HEK293T (cell line): ENCODE measurements at regions not wholly inside any gene's neighbourhood (a gene's known extent, or its start where the extent isn't known, plus 50 kb on each side); places are given as distances from the start of the nearest gene placed in this dataset.

Experiments used
- ELF4 ChIP-seq: fragments of 450-650 bp; IDR thresholded peaks from 2 replicates; pipeline ENCODE4 v1.6.1; 2017; ENCODE audit warnings: antibody characterized with exemption
- FOXA1 ChIP-seq: fragments of 450-650 bp; IDR thresholded peaks from 2 replicates; pipeline ENCODE4 v1.6.1; 2016; ENCODE audit warnings: mild to moderate bottlenecking
- FOXK2 ChIP-seq: fragments of 450-650 bp; IDR thresholded peaks from 2 replicates; pipeline ENCODE4 v1.6.1; 2016; ENCODE audit warnings: mild to moderate bottlenecking
- FOXM1 ChIP-seq: fragments of 450-650 bp; IDR thresholded peaks from 2 replicates; pipeline ENCODE4 v1.6.1; 2017; ENCODE audit warnings: mild to moderate bottlenecking, borderline replicate concordance
- L3MBTL2 ChIP-seq: fragments of 450-650 bp; conservative IDR thresholded peaks from 2 replicates; pipeline ENCODE4 v1.6.1; 2016; ENCODE audit warnings: mild to moderate bottlenecking
- LEF1 ChIP-seq: fragments of 450-650 bp; IDR thresholded peaks from 2 replicates; pipeline ENCODE4 v1.6.1; 2017; ENCODE audit warnings: mild to moderate bottlenecking, borderline replicate concordance
- NFRKB ChIP-seq: fragments of 450-650 bp; IDR thresholded peaks from 2 replicates; pipeline ENCODE4 v1.6.1; 2016; ENCODE audit warnings: mild to moderate bottlenecking, moderate library complexity
- SP1 ChIP-seq: fragments of 450-650 bp; IDR thresholded peaks from 2 replicates; pipeline ENCODE4 v1.6.1; 2017
- SUZ12 ChIP-seq: fragments of 450-650 bp; IDR thresholded peaks from 2 replicates; pipeline ENCODE4 v1.6.1; 2016; ENCODE audit warnings: mild to moderate bottlenecking
- TARDBP ChIP-seq: fragments of 450-650 bp; IDR thresholded peaks from 2 replicates; pipeline ENCODE4 v1.6.1; 2016

DNA sequence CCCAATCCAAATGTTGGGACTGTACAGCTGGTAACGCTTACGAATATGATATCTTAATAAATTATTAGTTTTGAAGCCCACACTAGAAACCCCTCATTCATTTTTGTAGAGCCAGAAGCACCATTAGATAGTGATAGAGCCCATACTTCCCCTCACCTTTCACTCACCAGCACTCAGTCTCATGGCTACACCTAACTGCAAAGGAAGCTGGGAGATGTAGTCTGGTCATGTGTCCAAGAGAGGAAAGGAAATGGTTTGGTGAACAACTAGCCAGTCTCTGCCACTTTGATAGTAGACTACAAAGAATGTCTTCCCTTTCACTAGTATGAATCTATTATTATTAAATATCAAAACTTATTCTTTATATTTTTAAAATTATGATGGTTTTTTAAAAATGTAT lies 77.1 kb upstream of the EGFL6 start:
- TF ChIP-seq NFRKB (no peak), LEF1 (no peak), FOXM1 (no peak), L3MBTL2 (no peak), ELF4 (no peak), SUZ12 (no peak), SP1 (no peak), FOXK2 (no peak), TARDBP (no peak), FOXA1 (no peak)
